Mammary epithelial cell (primary cell): ENCODE measurements at regions not wholly inside any gene's neighbourhood (a gene's known extent, or its start where the extent isn't known, plus 50 kb on each side); places are given as distances from the start of the nearest gene placed in this dataset.

Source experiments
- EZH2 ChIP-seq: IDR thresholded peaks from 2 replicates; pipeline ENCODE4 v1.6.1; 2012; ENCODE audit warnings: low read length, inconsistent platforms, borderline replicate concordance
- TF ChIP-seq, protein P1 (sequence below), 2 donors: IDR thresholded peaks in 1 of 2; conservative IDR thresholded peaks in 1 of 2; 2 replicates each; pipeline ENCODE4 v1.5.1; 2011 to 2012; ENCODE audit warnings: inconsistent platforms in 2 of 2, low read length in 2 of 2, mild to moderate bottlenecking in 2 of 2, control low read depth in 1 of 2, low read depth in 1 of 2; ENCODE audit not compliant: insufficient read depth in 1 of 2; ENCODE audit errors: extremely low read depth in 1 of 2

DNA sequence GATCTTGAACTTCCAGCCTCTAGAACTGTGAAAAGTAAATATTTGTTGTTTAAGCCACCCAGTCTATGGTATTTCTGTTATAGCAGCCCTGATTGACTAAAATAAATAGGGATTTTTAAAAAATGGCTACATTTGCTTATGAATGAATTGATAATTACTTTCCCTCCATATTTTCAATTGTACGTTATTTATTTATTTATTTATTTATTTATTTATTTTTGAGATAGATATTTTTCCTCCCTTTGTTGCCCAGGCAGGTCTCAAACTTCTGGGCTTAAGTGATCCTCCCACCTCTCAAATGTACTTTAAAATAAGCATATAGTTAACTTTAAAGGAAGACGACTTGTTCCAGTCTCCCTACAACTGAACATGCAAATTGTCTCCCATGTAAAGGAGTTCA lies 76.0 kb upstream of the HMGA2 start:
- TF ChIP-seq, protein P1, sequence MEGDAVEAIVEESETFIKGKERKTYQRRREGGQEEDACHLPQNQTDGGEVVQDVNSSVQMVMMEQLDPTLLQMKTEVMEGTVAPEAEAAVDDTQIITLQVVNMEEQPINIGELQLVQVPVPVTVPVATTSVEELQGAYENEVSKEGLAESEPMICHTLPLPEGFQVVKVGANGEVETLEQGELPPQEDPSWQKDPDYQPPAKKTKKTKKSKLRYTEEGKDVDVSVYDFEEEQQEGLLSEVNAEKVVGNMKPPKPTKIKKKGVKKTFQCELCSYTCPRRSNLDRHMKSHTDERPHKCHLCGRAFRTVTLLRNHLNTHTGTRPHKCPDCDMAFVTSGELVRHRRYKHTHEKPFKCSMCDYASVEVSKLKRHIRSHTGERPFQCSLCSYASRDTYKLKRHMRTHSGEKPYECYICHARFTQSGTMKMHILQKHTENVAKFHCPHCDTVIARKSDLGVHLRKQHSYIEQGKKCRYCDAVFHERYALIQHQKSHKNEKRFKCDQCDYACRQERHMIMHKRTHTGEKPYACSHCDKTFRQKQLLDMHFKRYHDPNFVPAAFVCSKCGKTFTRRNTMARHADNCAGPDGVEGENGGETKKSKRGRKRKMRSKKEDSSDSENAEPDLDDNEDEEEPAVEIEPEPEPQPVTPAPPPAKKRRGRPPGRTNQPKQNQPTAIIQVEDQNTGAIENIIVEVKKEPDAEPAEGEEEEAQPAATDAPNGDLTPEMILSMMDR (conservative IDR thresholded peaks at IDR 0.05 in 1 of 2, IDR thresholded peaks at IDR 0.05 in 1 of 2; ENCODE audit: extremely low read depth in 1 of 2, insufficient read depth in 1 of 2, low read depth in 1 of 2, low read length in 2 of 2): no peak
- no peak for TF ChIP-seq EZH2
